EH (cell line): ENCODE measurements at regions not wholly inside any gene's neighbourhood (a gene's known extent, or its start where the extent isn't known, plus 50 kb on each side); places are given as distances from the start of the nearest gene placed in this dataset.

Source experiments
- DNase-seq: peaks from one replicate; pipeline ENCODE4 v3.0.0-alpha.2; 2015; ENCODE audit warnings: low read depth

- DNase-seq: no peak
These were observed 69.4 kb downstream of the TOMM20 start for GRCh38 chr1:235059221-235059620.

DNA sequence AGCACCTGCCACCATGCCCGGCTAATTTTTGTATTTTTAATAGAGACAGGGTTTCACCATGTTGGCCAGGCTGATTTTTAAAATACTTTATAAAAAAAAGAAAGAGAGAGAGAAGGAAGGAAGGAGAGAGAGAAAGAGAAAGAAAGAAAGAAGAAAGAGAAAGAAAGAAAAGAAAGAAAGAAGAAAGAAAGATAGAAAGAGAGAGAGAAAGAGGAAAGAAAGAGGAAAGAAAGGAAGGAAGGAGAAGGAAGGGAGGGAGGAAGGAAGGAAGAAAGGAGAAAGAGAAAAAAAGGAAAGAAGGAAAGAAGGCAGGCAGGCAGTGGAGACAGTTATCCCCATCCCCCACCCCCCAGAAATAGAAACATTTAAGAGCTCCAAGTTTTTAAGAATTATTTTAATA, 69.9 kb downstream of the TOMM20 start:
- no peak for DNase-seq

- no peak for DNase-seq
These were observed 71.0 kb downstream of the TOMM20 start for GRCh38 chr1:235057385-235058306.

DNA sequence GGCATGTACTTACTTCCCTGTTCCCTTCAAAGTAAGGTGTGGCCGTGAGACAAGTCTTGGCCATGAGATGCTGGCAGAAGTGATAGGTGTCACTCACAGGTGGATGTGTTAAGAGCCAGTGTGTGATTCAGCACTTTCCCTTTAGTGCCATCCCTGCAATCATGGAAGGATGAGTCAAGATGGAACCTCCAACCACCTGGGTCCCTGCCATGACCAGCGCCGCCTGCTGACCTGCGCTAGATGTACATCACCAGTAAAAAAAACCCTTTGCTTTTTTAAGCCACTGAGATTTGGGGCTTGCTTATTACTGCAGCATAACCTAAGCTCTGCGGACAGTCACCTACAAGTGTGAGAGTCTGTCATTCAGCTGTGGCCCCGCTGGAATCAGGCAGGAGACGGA, 71.7 kb downstream of the TOMM20 start:
- DNase-seq: no peak

DNA sequence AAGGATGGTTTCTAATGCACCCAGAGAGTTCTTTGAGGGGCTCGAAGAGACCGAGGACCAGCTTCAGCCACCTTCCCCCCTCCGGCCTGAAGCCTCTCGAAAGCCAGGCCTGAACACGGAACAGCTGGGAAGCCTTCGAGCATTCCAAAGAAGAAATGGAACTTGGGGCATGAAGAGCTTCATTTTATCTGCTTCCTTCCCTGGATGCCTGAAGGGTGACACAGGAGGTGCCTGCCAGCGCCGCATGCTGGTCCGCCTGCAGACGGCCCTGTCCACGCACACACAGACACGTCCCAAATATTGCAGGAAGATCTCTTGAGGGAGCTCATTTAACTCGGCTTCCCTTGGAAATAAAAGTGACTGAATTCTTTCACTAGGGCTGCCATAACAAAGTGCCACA, 73.7 kb downstream of the TOMM20 start:
- no peak for DNase-seq

DNA sequence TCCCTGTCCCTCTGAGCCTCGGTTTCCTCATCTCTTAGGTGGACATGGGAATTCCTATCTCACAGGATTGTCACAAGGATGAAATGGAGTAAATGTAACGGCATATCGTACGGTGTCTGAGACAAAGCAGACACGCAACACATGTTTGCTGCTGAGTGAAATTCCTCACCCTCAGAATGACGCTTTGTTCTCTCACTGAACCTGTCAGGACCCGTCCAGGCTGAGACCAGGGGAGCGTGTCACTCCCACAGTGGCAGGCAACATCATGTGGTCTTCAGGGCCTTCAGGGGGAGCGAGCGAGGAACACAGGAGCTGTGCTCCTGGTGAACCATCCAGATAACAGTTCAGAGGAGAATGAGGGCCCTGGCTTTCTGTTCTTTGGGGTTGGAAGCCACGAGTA, 74.2 kb downstream of the TOMM20 start:
- no peak for DNase-seq

DNA sequence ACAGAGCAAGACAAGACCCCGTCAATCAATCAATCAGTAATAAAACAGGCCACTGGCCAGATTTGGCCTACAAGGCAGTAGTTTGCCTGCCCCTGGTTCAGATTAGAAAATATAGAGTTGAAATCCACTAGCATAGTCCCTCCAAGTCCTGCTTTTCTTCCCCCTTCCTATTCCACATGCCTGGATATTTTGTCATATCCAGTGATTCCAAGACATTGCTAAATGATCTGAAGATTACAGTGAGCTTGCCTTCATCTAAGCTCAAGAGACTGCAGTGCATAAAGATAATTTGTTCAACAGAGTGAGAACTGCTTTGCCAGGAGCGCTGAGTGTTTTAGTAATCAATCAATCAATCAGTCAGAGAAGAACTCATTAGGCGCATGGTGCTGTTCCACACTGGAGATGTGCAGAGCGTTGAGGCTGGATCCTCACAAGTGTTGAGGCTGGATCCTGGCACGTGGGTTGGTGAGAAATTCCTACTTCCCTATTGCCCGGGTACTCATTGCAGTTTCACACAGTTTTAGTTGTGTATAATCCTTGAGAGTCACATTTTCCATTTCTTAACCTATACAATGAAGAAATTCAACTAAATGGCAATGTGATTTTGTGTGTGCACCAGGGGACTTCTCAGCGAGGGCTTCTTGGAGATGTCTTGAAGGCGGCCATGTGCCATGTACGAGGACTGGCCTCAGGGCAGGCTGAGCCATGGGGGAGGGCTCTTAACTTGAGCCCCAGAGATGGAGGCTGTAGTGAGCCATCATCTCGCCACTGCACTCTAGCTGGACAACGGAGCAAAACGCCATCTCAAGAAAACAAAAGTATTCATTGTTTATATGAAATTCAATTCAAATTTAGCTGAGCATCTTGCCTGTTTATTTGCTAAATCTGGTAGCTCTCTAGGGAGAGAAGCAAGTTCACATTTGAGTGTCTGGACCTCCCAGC, 76.3 kb downstream of the TOMM20 start:
- DNase-seq: peak; percentile 28

DNA sequence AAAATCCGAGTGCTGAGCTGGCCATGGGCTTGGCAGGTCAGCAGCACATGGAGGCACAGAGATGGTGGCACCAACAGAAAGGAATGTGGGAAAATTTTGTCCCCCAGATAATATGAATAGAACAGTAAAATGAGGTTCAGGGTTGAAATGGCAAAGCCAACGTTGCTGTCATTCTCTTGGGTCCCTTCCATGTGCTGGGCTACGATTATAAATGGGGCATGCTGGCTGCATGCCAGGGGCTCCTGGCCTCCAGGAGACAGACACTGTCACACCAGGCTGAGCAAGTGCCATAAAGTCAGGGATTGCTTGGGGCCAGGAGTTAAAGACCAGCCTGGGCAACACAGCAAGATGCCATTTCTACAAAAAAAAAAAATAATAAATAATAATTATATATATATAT, 77.1 kb downstream of the TOMM20 start:
- DNase-seq: no peak

DNA sequence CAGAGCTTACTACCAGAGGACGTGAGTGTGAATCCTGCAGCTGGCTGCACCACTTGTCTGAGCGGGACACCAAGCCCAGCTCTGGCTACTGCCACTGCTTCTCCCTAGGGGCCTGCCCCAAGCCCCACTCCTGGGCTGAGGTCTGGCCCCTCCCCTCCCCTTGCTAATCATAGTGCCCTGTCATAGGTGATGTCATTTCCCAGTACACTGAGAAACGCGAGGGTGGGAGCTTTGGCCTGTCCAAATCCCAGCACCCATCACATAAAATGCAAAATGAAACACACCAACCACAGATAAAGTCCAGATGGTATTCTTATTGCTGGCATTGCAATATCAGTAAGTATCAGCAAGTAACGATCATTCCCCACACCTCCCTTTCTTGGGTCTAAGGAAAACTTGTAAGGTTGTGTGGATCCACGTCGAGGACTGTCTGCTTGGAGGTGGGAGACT, 77.7 kb downstream of the TOMM20 start:
- peak; percentile 53 for DNase-seq

GRCh38 chr1:235049716-235050378, 78.8 kb downstream of the TOMM20 start:
- peak; percentile 54 for DNase-seq

DNA sequence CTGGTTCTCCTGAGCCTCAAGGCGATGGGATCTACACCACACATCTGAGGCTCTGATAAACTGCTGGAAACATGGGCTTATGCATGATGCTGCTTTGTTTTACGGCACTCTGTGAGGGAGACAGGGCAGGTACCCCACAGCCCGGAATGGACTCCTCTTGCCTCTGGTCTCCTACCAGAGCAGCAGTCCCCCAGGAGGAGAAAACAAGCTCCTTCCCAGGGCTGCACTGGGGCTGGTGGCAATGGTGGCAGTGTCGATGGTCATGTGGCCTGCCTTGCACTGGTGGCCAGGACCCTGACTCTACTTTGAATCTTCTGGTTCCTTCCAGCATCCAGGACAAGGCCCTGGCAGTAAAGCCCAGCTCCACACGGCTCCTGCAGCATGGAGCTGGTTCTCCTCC, 79.4 kb downstream of the TOMM20 start:
- no peak for DNase-seq

- DNase-seq: no peak
These were observed 81.2 kb downstream of the TOMM20 start for GRCh38 chr1:235047331-235047871.

- DNase-seq: no peak
These were observed 82.6 kb downstream of the TOMM20 start for GRCh38 chr1:235045921-235046601.

DNA sequence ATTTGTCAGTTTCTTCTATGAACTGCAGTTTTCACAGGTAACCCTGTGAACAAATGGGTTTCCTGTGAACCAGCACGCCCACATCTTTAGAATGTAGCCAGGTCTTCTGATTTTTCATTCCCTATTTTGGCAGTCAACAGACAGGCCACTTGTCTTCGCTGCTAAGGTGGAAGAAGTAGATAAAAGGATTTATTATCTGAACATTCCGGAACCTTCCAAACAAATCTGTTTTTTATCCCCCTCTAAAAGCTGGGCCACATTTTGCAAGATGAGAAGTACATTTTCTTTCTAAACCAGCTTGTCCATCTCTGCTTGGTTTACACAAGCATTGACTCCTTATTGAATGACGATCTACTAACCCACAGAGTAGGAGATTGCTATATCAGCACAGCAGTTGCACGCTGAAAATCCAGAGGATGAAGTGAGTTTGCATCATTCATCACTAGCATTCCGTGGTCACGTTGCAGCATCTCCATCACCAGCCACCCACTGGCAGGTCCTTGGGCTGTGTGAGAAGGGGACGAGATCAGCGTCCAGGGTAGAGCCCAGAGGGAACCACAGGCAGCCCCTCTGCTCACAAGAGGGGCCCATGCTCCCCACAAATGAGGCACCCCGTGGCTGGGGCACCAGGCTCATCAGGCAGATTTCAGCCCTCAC, 83.5 kb downstream of the TOMM20 start:
- peak; percentile 77 for DNase-seq

GRCh38 chr1:235043234-235043633, 85.4 kb downstream of the TOMM20 start:
- no peak for DNase-seq

- DNase-seq: no peak
These were observed 89.9 kb downstream of the TOMM20 start for GRCh38 chr1:235038701-235039100.

- no peak for DNase-seq
These were observed 92.7 kb downstream of the TOMM20 start for GRCh38 chr1:235035928-235036327.

GRCh38 chr1:235030919-235031596, 97.6 kb downstream of the TOMM20 start:
- DNase-seq: no peak

DNA sequence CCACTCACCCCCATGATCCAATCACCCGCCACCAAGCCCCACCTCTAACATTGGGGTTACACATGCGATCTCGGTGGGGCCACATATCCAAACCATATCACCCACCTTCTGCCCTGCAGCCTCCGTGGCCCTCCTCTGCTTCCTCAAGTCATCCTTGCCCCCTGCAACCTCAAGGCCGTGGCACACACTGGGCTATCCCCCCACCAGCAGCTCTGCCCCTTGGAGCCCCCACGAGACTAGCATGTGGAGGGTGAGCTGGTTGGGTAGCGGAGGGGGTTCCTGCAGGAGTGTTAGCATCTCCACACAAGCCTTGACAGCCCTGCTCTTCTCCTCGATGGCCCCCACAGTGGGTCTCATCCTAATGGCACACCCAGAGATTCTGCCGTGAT, 100.8 kb downstream of the TOMM20 start:
- no peak for DNase-seq
